Stimulated activated CD8-positive, alpha-beta memory T cell treated with anti-CD3 and anti-CD28 coated beads, Interleukin-4, amount 100 ng/mL, for 1 hour (primary cell): ENCODE measurements at regions not wholly inside any gene's neighbourhood (a gene's known extent, or its start where the extent isn't known, plus 50 kb on each side); places are given as distances from the start of the nearest gene placed in this dataset.

Experiments used
- DNase-seq, 2 donors: peaks; one replicate each; pipeline ENCODE4 v3.0.0-alpha.2; 2020; ENCODE audit warnings: low read depth in 2 of 2, low spot score in 1 of 2

GRCh38 chr2:226531061-226531810 is 268.4 kb downstream of the IRS1 start:
- no peak for DNase-seq

DNA sequence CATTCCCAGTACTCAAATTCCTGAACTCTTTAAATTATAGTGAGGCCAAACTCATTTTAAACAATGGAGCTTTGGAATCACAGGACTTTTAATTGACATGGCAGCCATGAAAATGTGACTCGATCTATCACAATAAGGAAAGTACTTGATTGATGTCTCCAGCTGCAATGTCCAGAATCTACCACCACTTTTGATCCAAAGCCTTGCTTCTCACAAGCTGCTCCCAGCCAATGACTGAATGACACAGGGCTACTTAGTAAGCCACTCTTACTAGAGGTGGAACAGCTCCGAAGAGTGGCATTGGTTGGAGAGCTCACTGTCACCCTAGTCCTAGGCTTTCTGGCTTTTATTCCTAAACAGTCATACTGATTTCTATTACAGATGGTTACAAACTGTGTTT is 270.1 kb downstream of the IRS1 start:
- DNase-seq: no peak

GRCh38 chr2:226526716-226527115 is 272.9 kb downstream of the IRS1 start:
- no peak for DNase-seq

DNA sequence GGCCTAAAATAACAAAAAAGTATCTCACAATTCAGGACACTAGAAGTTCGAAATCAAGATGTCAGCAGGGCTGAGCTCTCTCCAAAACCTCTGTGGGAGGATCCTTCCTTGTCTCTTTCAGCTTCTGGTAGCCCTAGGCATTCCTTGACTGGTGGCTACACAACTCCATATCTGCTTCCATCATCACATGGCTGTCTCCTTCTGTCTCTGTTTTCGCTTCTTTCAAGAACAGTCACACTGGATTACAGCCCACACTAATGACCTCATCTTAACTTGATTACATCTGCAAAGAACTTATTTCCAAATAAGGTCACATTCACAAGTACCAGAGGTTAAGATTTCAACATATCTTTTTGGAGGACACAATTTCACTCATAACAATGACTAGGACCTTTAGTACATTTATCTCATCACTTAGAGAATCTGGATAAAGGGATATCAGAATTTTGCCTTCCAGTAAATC is 275.2 kb downstream of the IRS1 start:
- no peak for DNase-seq

DNA sequence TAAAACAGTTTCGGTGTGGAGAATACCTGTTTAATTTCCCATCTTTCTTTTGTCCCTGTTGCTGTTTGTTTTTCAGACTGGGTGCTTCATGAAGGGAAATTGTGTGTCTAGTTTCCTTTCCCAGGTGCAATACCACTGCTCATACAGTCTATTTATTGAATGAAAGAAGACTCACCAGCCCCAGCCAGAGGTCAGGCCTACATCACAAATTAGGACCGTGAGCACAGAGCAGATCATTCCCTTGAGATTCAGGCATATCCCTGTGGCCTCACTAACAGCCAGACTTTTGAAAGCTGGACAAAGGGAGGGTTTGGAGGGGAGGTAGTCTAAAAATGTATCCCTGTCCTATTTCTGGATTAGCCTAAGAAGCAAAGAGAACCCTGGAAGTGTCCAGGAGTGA is 278.9 kb downstream of the IRS1 start:
- DNase-seq: no peak

GRCh38 chr2:226515344-226516055 is 284.1 kb downstream of the IRS1 start:
- DNase-seq: no peak

GRCh38 chr2:226514895-226515294 is 284.7 kb downstream of the IRS1 start:
- DNase-seq: no peak

- DNase-seq: no peak
These were observed 288.3 kb downstream of the IRS1 start for GRCh38 chr2:226511311-226511710.

GRCh38 chr2:226508683-226509082 is 290.9 kb downstream of the IRS1 start:
- no peak for DNase-seq

DNA sequence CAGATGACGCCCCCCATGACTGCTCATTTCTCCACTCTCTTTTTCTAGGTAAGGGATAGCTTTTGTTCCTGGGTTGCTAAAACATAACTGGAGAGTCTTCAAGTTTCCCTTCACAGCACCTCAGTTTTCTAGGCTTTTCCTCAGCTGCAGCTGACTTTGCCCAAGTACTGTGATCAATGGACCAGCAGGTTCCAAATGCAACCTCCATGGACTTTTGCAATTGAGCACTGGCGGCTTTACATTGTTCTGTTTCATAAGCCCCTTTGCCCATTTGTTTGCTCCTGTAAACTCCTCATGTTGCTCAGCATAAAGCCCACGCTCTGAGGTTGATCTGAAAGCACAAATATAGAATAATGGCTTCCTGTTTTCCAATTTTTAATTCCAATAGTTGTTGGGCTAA is 291.6 kb downstream of the IRS1 start:
- DNase-seq: no peak

GRCh38 chr2:226497146-226497909 is 302.3 kb downstream of the IRS1 start:
- no peak for DNase-seq

DNA sequence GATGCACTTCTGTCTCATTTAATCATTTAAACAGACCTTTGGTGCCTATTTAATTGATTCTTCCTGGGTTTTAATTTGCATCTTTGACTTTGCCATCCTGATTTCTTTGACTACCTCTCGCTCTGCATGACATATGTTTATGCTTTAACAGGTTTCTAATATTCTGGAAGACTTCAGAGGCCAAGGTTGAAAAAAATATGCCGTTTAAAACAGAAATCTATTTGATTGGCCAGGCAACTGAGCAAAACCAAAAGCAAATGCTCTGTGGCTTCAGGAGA is 303.4 kb downstream of the IRS1 start:
- no peak for DNase-seq

- no peak for DNase-seq
These were observed 304.0 kb downstream of the IRS1 start for GRCh38 chr2:226495466-226496272.

DNA sequence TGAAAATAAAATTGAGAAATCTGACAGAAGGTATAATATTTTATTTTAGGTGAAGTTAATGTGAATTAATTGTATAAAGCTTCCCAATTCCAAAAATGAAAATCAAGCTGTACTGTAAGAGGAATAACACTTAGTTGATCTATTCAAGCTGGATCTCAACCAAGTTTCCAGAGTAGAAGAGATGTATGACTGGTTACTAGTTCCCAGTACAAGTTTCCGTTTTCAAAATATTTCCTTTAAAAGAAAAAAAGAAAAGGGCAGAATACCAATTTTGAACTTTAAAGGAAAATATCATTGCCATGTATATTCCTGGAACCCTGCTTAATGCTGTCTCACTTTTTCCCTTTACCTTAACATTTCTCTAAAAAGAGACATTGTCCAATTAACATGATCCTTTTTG is 308.5 kb downstream of the IRS1 start:
- DNase-seq: no peak

DNA sequence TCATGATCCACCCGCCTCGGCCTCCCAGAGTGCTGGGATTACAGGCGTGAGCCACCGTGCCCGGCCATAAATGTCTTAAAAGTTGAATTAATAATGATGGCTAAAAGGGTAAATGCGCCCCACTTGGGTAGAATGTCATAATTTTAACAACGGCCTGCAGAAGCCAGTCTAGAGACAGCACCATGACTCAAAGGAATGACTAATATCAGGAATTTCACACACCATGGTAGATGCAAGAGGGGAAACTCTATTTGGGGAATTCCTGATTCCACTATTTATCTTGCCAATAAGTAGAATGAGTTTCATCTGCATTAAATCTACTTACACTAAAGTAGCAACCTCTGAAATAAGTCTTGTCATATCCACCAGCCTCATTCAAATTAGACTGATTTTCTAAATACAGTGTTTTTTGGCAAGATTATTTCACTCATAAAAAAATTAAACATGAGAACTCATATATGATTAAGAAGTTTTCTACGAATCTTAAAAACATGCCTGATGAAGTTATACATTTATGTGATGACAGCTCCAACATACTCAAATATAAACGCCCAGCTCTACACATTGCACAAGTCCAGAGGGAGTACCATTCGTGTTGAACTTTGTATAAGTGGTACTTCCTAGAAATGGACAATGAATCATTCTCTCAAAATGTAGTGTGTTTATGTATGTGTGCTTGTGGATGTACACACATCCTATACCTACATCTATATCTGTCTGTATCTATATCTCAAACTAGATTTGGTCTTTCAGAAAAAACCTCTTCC is 309.7 kb downstream of the IRS1 start:
- no peak for DNase-seq

GRCh38 chr2:226488034-226488433 is 311.6 kb downstream of the IRS1 start:
- DNase-seq: no peak

DNA sequence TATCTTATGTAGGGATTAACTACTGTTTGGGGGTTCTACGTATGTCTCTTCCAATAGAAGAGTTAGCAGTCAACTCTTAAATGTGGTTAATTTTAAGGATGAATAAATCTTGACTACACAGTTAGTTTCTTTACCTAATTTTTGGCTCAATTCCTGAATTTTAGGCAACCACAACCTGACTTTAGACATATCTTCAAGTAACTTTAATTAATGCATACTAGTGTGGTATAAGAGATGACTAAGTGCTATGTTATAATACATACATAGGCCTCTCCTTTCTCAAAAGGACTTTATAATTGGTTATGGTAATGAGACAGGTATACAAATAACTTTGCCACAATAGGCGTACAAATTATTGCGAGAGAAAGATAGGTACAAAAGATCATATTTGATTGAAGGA is 312.0 kb downstream of the IRS1 start:
- no peak for DNase-seq

- DNase-seq: no peak
These were observed 315.6 kb downstream of the IRS1 start for GRCh38 chr2:226483745-226484619.

DNA sequence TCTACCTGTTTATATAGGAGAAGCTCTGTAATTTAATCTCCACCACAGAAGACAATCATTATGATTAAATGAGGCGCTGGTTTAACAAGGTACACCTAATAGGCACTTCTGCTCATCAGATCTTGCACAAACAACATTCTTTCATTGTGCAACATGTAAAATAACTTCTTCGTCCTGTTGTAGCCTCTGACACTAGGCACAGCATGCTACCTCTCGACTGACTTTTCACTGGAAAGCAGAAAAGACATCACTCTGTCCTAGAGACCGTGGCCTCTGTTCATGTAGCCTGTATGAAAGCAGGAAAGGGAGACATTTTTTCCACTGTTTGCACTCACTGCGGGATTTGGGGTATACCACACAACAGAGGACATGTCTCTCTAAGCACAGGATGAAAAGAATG is 316.5 kb downstream of the IRS1 start:
- DNase-seq: no peak
